Activated CD4-positive, alpha-beta memory T cell treated with anti-CD3 and anti-CD28 coated beads for 36 hours (primary cell): ENCODE measurements at regions not wholly inside any gene's neighbourhood (a gene's known extent, or its start where the extent isn't known, plus 50 kb on each side); places are given as distances from the start of the nearest gene placed in this dataset.

Experiments
- CTCF ChIA-PET: fragments of 350-600 bp; sonication (Branson Sonifier 250); formaldehyde crosslinking; loops from one replicate; lab custom pipeline; 2021; ENCODE audit warnings: antibody characterized with exemption, inconsistent platforms; lab: Charles Lee
- POLR2A ChIA-PET: fragments of 350-600 bp; sonication (Branson Sonifier 250); formaldehyde crosslinking; loops from one replicate; lab custom pipeline; 2021; ENCODE audit warnings: antibody characterized with exemption; lab: Charles Lee
- DNase-seq: peaks from one replicate; pipeline ENCODE4 v3.0.0-alpha.2; 2020
- H3K27ac Mint-ChIP-seq: one replicate; pipeline ENCODE4 v1.8.0; 2021; ENCODE audit warnings: mixed read lengths
- H3K27me3 Mint-ChIP-seq: one replicate; pipeline ENCODE4 v1.8.0; 2021; ENCODE audit warnings: mixed read lengths
- H3K36me3 Mint-ChIP-seq: one replicate; pipeline ENCODE4 v1.8.0; 2021; ENCODE audit warnings: mixed read lengths
- H3K4me1 Mint-ChIP-seq: one replicate; pipeline ENCODE4 v1.8.0; 2021; ENCODE audit warnings: low read depth, mixed read lengths
- H3K4me3 Mint-ChIP-seq: one replicate; pipeline ENCODE4 v1.8.0; 2021; ENCODE audit warnings: mild to moderate bottlenecking, mixed read lengths
- H3K9me3 Mint-ChIP-seq: one replicate; pipeline ENCODE4 v1.8.0; 2021; ENCODE audit warnings: mixed read lengths
- intact Hi-C: fragments of 100-400 bp; cut with micrococcal nuclease; formaldehyde crosslinking; loops from one replicate; pipeline ENCODE4 v1.15.1; 2023

DNA sequence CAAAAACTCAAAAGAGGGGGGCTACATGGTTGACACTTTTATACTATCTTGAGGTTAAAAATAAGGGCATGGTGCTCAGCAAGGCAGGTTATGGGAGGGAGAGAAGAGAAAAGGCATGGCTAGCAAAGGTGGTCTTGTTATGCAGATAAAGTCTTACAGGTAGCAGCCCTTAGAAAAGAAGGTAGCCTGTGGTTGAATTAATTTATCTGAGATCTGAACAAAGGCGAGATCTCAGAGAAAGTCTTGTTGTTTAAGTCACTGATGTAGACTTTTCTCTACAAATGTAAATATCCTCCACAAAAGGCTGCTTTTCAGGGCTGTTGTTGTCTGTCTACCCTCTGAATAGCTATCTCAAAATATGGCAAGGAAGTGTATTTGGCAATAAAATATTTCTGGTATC is 1250.4 kb downstream of the PCDH18 start:
- Mint-ChIP-seq H3K9me3 (no peaks in the 10 kb centered on the region), H3K27ac (no peak overlapping the region), H3K27me3 (no peaks in the 10 kb centered on the region), H3K36me3 (no peaks in the 10 kb centered on the region), H3K4me1 (no peaks in the 10 kb centered on the region), H3K4me3 (no peak overlapping the region)
- no peak for DNase-seq
- intact Hi-C loops, result no loop called here
- POLR2A ChIA-PET, result no interaction called here
- CTCF ChIA-PET, result no interaction called here

- Mint-ChIP-seq H3K4me1 (no peaks in the 10 kb centered on the region), H3K27ac (no peak overlapping the region), H3K27me3 (no peaks in the 10 kb centered on the region), H3K4me3 (no peak overlapping the region), H3K36me3 (no peaks in the 10 kb centered on the region), H3K9me3 (no peaks in the 10 kb centered on the region)
- ChIA-PET CTCF (no interaction called here), POLR2A (no interaction called here)
- DNase-seq, result no peak
- intact Hi-C loops, result no loop called here
Measured at GRCh38 chr4:136281307-136281706, 1251.0 kb downstream of the PCDH18 start.

GRCh38 chr4:136277741-136278140 is 1254.6 kb downstream of the PCDH18 start:
- Mint-ChIP-seq H3K27ac (no peak overlapping the region), H3K4me1 (no peaks in the 10 kb centered on the region), H3K36me3 (no peaks in the 10 kb centered on the region), H3K4me3 (no peak overlapping the region), H3K27me3 (no peaks in the 10 kb centered on the region), H3K9me3 (no peaks in the 10 kb centered on the region)
- POLR2A ChIA-PET, result no interaction called here
- intact Hi-C loops, result no loop called here
- CTCF ChIA-PET, result no interaction called here
- DNase-seq, result no peak

GRCh38 chr4:136246876-136247275 is 1285.4 kb downstream of the PCDH18 start:
- Mint-ChIP-seq H3K27me3 (no peaks in the 10 kb centered on the region), H3K27ac (no peak overlapping the region), H3K9me3 (no peaks in the 10 kb centered on the region), H3K36me3 (no peaks in the 10 kb centered on the region), H3K4me1 (no peaks in the 10 kb centered on the region), H3K4me3 (no peak overlapping the region)
- intact Hi-C loops, result no loop called here
- ChIA-PET CTCF (no interaction called here), POLR2A (no interaction called here)
- no peak for DNase-seq

DNA sequence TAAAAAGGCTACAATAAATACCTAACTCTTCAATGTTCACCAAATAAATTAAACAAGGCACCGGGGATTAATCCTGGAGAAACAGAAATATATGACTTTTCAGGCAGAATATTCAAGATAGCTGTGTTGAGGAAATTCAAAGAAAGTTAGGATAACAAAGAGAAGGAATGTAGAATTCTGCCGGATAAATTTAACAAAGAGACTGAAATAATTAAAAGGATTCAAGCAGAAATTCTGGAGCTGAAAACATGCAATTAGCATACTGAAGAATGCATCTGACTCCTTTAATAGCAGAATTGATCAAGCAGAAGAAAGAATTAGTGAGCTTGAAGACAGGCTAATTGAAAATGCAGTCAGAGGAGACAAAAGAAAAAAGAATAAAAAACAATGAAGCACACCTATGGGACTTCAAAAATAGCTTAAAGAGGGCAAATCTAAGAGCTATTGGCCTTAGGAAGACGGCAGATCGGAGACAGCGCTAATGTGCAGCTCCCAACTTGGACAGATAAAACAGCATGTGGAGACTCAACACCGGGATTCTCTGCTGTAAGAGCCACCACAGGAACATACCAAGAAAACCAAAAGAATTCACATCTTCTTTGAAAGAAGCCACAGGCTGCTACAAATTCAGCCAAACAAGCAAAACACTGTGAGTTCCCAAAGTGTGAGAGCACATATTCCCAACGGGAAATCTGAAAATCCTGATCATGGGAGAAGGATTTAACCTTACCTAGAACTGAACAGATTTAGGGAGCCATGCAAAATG is 1290.9 kb downstream of the PCDH18 start:
- H3K36me3 Mint-ChIP-seq, result no peaks in the 10 kb centered on the region
- no peak overlapping the region for H3K4me3 Mint-ChIP-seq
- ChIA-PET CTCF (no interaction called here), POLR2A (no interaction called here)
- no peaks in the 10 kb centered on the region for H3K27me3 Mint-ChIP-seq
- no peak overlapping the region for H3K27ac Mint-ChIP-seq
- intact Hi-C loops, result no loop called here
- peaks cover 7% of the 10 kb centered on the region for H3K9me3 Mint-ChIP-seq
- no peak for DNase-seq
- H3K4me1 Mint-ChIP-seq, result no peaks in the 10 kb centered on the region

DNA sequence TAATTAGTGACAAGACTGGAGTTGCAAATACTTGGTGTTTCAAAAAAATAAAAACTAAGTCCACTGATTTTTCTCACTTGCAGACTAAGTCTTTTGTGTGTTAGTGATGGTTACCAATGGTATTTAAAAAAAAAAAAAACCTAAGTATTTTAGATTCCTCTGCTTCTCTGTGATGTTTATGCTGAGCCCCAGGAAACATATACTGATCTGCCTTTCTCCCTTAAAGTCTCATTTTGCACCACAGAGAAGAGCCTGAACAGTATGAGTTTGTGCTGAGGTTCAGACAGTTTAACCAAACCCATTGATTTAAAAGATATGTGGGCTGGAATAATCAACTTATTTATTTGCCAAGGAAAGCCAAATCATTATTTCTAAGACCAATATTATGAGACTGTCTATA is 1305.0 kb downstream of the PCDH18 start:
- no peak overlapping the region for H3K27ac Mint-ChIP-seq
- no peaks in the 10 kb centered on the region for H3K36me3 Mint-ChIP-seq
- H3K9me3 Mint-ChIP-seq, result peaks cover 5% of the 10 kb centered on the region
- ChIA-PET CTCF (no interaction called here), POLR2A (no interaction called here)
- no peaks in the 10 kb centered on the region for H3K27me3 Mint-ChIP-seq
- no peak overlapping the region for H3K4me3 Mint-ChIP-seq
- no peaks in the 10 kb centered on the region for H3K4me1 Mint-ChIP-seq
- no peak for DNase-seq
- intact Hi-C loops, result no loop called here

GRCh38 chr4:136219592-136220125 is 1312.6 kb downstream of the PCDH18 start:
- H3K4me1 Mint-ChIP-seq, result no peaks in the 10 kb centered on the region
- H3K27ac Mint-ChIP-seq, result no peak overlapping the region
- H3K4me3 Mint-ChIP-seq, result no peak overlapping the region
- DNase-seq, result no peak
- H3K9me3 Mint-ChIP-seq, result peaks cover 11% of the 10 kb centered on the region
- no peaks in the 10 kb centered on the region for H3K27me3 Mint-ChIP-seq
- POLR2A ChIA-PET, result no interaction called here
- intact Hi-C loops, result no loop called here
- CTCF ChIA-PET, result no interaction called here
- H3K36me3 Mint-ChIP-seq, result no peaks in the 10 kb centered on the region

- H3K27me3 Mint-ChIP-seq, result no peaks in the 10 kb centered on the region
- no peaks in the 10 kb centered on the region for H3K36me3 Mint-ChIP-seq
- CTCF ChIA-PET, result no interaction called here
- intact Hi-C loops, result no loop called here
- no peak overlapping the region for H3K4me3 Mint-ChIP-seq
- POLR2A ChIA-PET, result no interaction called here
- no peak overlapping the region for H3K27ac Mint-ChIP-seq
- DNase-seq, result no peak
- H3K4me1 Mint-ChIP-seq, result no peaks in the 10 kb centered on the region
- peaks cover 14% of the 10 kb centered on the region for H3K9me3 Mint-ChIP-seq
Measured at GRCh38 chr4:136203199-136203598, 1329.1 kb downstream of the PCDH18 start.

DNA sequence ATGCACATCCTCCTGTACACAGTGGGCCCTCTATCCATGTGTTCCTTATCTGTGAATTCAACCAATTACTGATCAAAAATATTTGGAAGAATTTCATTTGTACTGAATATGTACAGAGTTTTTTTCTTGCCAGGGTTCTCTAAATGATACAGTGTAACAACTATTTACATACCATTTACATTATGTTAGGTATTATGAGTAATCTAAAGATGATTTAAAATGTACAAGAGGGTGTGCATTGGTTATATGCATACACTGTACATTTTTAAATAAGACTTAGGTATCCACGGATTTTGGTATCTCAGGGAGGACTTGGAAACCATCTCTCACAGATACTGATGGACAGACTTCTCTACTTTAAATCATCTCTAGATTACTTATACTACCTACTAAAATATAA is 1333.9 kb downstream of the PCDH18 start:
- ChIA-PET CTCF (no interaction called here), POLR2A (no interaction called here)
- intact Hi-C loops, result no loop called here
- H3K36me3 Mint-ChIP-seq, result no peaks in the 10 kb centered on the region
- H3K27me3 Mint-ChIP-seq, result no peaks in the 10 kb centered on the region
- DNase-seq, result no peak
- H3K27ac Mint-ChIP-seq, result no peak overlapping the region
- no peak overlapping the region for H3K4me3 Mint-ChIP-seq
- peaks cover 7% of the 10 kb centered on the region for H3K9me3 Mint-ChIP-seq
- H3K4me1 Mint-ChIP-seq, result no peaks in the 10 kb centered on the region

DNA sequence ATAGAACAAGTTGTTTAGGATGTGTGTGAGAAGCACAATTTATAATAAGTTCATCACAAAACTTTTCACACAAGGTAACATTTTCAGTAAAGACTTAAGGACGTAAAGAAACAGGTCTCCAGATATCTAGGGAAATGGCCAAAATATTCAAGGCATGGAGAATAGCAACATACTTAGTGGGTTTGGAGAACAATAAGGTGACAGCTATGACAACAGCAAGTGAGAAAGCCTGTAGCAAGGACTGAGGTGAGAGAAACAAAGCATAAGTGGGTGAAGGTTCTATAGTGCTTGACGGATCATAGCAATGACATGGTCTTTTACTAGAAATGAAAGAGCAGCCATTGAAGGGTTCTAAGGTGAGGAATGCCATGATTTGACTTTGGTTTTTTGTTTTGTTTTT is 1337.3 kb downstream of the PCDH18 start:
- H3K36me3 Mint-ChIP-seq, result no peaks in the 10 kb centered on the region
- H3K4me1 Mint-ChIP-seq, result no peaks in the 10 kb centered on the region
- intact Hi-C loops, result no loop called here
- DNase-seq, result no peak
- no peak overlapping the region for H3K4me3 Mint-ChIP-seq
- H3K27ac Mint-ChIP-seq, result no peak overlapping the region
- CTCF ChIA-PET, result no interaction called here
- POLR2A ChIA-PET, result no interaction called here
- H3K9me3 Mint-ChIP-seq, result peaks cover 13% of the 10 kb centered on the region
- no peaks in the 10 kb centered on the region for H3K27me3 Mint-ChIP-seq

DNA sequence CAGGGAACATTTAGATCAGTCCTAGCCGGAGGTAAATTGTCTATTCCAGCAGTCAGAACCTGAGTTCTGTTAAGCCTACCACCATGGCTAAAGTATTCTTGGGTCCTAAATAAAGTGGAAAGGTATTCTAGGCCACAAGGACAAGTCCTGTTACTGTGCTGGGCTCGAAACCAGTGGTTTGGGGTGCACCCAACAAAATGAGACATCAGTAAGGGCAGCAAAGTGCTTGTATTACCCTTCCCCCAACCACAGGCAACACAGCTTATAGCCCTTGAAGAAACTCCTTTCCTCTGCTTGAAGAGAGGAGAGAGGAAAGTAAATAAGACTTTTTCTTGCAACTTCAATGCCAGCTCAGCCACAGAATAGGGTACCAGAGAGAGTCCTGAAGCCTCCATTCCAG is 1345.6 kb downstream of the PCDH18 start:
- no peak overlapping the region for H3K4me3 Mint-ChIP-seq
- ChIA-PET POLR2A (no interaction called here), CTCF (no interaction called here)
- no peaks in the 10 kb centered on the region for H3K27me3 Mint-ChIP-seq
- no peak for DNase-seq
- peaks cover 29% of the 10 kb centered on the region for H3K9me3 Mint-ChIP-seq
- H3K36me3 Mint-ChIP-seq, result no peaks in the 10 kb centered on the region
- no peak overlapping the region for H3K27ac Mint-ChIP-seq
- no peaks in the 10 kb centered on the region for H3K4me1 Mint-ChIP-seq
- intact Hi-C loops, result no loop called here

DNA sequence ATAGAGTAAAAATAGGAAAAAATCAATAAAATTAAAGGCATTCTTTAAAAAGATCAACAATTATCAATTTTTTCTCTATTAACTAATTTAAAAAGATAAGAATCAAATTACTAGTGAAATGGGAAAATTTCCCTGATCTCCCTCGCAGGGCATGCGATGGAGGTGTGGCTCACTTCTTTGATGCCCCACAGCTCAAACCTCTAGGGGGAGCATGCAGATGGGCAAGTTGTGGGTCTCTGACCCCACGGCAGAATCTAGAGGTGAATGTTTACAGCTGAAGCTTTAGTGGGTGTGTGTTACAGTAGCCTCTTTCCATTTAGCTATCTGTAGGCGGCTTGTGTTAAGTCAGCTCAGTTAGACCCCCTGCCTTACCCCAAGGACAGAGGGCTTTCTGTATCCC is 1348.8 kb downstream of the PCDH18 start:
- H3K27me3 Mint-ChIP-seq, result no peaks in the 10 kb centered on the region
- H3K36me3 Mint-ChIP-seq, result no peaks in the 10 kb centered on the region
- H3K4me1 Mint-ChIP-seq, result no peaks in the 10 kb centered on the region
- H3K4me3 Mint-ChIP-seq, result no peak overlapping the region
- no peak overlapping the region for H3K27ac Mint-ChIP-seq
- no peak for DNase-seq
- ChIA-PET POLR2A (no interaction called here), CTCF (interaction anchor here (0.6 kb wide), 1 partner anchor 13 kb away, joined by 4 read pairs; no protein-coding TSS in a partner anchor)
- intact Hi-C loops, result no loop called here
- peaks cover 31% of the 10 kb centered on the region for H3K9me3 Mint-ChIP-seq

DNA sequence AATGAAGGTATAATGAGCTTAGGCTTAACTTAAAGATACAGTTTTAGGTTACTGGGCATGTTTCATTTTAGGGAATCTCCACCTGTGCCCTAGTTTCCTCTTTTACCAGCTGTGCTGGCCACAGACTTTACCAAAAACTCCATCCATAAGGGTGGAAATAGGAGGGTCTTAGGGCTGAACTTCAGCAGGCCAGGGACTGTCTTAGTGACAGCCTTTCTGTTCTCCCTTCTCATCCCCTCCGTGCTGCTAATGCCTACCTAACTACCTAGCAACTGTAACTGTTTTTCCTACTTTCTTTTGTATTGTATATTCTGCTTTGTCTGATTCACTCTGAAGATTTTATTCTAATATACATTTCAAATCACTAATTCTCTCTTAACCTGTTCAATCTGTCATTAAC is 1375.3 kb downstream of the PCDH18 start:
- Mint-ChIP-seq H3K27ac (no peak overlapping the region), H3K9me3 (peaks cover 2% of the 10 kb centered on the region), H3K27me3 (no peaks in the 10 kb centered on the region), H3K36me3 (no peaks in the 10 kb centered on the region), H3K4me3 (no peak overlapping the region), H3K4me1 (no peaks in the 10 kb centered on the region)
- DNase-seq, result no peak
- intact Hi-C loops, result no loop called here
- ChIA-PET POLR2A (no interaction called here), CTCF (no interaction called here)
